GM12891 (cell line): ENCODE measurements at regions not wholly inside any gene's neighbourhood (a gene's known extent, or its start where the extent isn't known, plus 50 kb on each side); places are given as distances from the start of the nearest gene placed in this dataset.

ENCODE experiments used
- POLR2A ChIP-seq: IDR thresholded peaks from 2 replicates; pipeline ENCODE4 v1.6.1; 2011; ENCODE audit warnings: low read depth, low read length, control low read depth
- POLR2AphosphoS5 ChIP-seq: IDR thresholded peaks from 2 replicates; pipeline ENCODE4 v1.6.1; 2011; ENCODE audit warnings: low read depth, low read length, control low read depth
- TAF1 ChIP-seq: IDR thresholded peaks from 2 replicates; pipeline ENCODE4 v1.6.1; 2011; ENCODE audit warnings: low read depth, low read length, control low read depth

GRCh38 chr6:104428184-104428583, 431.5 kb downstream of the HACE1 start:
- TF ChIP-seq POLR2A (no peak), POLR2AphosphoS5 (no peak), TAF1 (no peak)
